ENCODE measurements at regions not wholly inside any gene's neighbourhood (a gene's known extent, or its start where the extent isn't known, plus 50 kb on each side); places are given as distances from the start of the nearest gene placed in this dataset.
A peak's percentile ranks its signal among the peaks of the same experiment; 100 is the strongest.

- Mint-ChIP-seq H3K27ac (peak overlapping the region; percentile 26 to 63 (median 40)), H3K27me3 (ENCODE audit: low read depth) (peaks cover 3% of the 10 kb centered on the region), H3K36me3 (ENCODE audit: low read depth) (no peaks in the 10 kb centered on the region), H3K4me3 (no peak overlapping the region), H3K9me3 (no peaks in the 10 kb centered on the region), H3K4me1 (peaks cover 27% of the 10 kb centered on the region)
- no peak for TF ChIP-seq CTCF (IDR thresholded peaks at IDR 0.05; ENCODE audit: unreplicated experiment in 3 of 3)
Measured at GRCh38 chr18:61948281-61948741, 55.5 kb upstream of the RNF152 start.

- no peaks in the 10 kb centered on the region for H3K36me3 Mint-ChIP-seq (ENCODE audit: low read depth)
- no peak for TF ChIP-seq CTCF (IDR thresholded peaks at IDR 0.05; ENCODE audit: unreplicated experiment in 3 of 3)
- H3K4me1 Mint-ChIP-seq = peaks cover 24% of the 10 kb centered on the region
Measured at GRCh38 chr18:61946449-61946848, 53.6 kb upstream of the RNF152 start.

GRCh38 chr18:61943175-61943964 lies 50.6 kb upstream of the RNF152 start:
- no peak overlapping the region for H3K27ac Mint-ChIP-seq
- TF ChIP-seq CTCF (IDR thresholded peaks at IDR 0.05; ENCODE audit: unreplicated experiment in 3 of 3) = no peak
- no peaks in the 10 kb centered on the region for H3K9me3 Mint-ChIP-seq
- H3K36me3 Mint-ChIP-seq (ENCODE audit: low read depth) = no peaks in the 10 kb centered on the region
- no peak overlapping the region for H3K4me3 Mint-ChIP-seq
- no peaks in the 10 kb centered on the region for H3K27me3 Mint-ChIP-seq (ENCODE audit: low read depth)
- peaks cover 14% of the 10 kb centered on the region for H3K4me1 Mint-ChIP-seq

More at GRCh38 chr18:61946449-61946848, 53.6 kb upstream of the RNF152 start:
- no peak overlapping the region for H3K4me3 Mint-ChIP-seq
- H3K27ac Mint-ChIP-seq = no peak overlapping the region
- H3K27me3 Mint-ChIP-seq (ENCODE audit: low read depth) = peaks cover 3% of the 10 kb centered on the region
- H3K9me3 Mint-ChIP-seq = no peaks in the 10 kb centered on the region
